ENCODE measurements at regions not wholly inside any gene's neighbourhood (a gene's known extent, or its start where the extent isn't known, plus 50 kb on each side); places are given as distances from the start of the nearest gene placed in this dataset.

GRCh38 chr6:1037430-1038202, 274.3 kb upstream of the FOXQ1 start:
- intact Hi-C loops (cut with micrococcal nuclease), result no loop called here

GRCh38 chr6:1035401-1035800, 276.5 kb upstream of the FOXQ1 start:
- intact Hi-C loops (cut with micrococcal nuclease), result no loop called here

- intact Hi-C loops (cut with micrococcal nuclease), result no loop called here
Observed at GRCh38 chr6:1031720-1032119, 280.2 kb upstream of the FOXQ1 start.

- intact Hi-C loops (cut with micrococcal nuclease), result no loop called here
Observed at GRCh38 chr6:1029141-1029540, 282.8 kb upstream of the FOXQ1 start.

- intact Hi-C loops (cut with micrococcal nuclease), result no loop called here
Observed at GRCh38 chr6:1028723-1029122, 283.2 kb upstream of the FOXQ1 start.

GRCh38 chr6:1027795-1028569, 283.9 kb upstream of the FOXQ1 start:
- intact Hi-C loops (cut with micrococcal nuclease), result no loop called here

- intact Hi-C loops (cut with micrococcal nuclease), result no loop called here
Observed at GRCh38 chr6:1027109-1027794, 284.6 kb upstream of the FOXQ1 start.

- intact Hi-C loops (cut with micrococcal nuclease), result no loop called here
Observed at GRCh38 chr6:1025821-1026220, 286.1 kb upstream of the FOXQ1 start.

- intact Hi-C loops (cut with micrococcal nuclease), result no loop called here
Observed at GRCh38 chr6:1024587-1024986, 287.3 kb upstream of the FOXQ1 start.

GRCh38 chr6:1024161-1024560, 287.7 kb upstream of the FOXQ1 start:
- intact Hi-C loops (cut with micrococcal nuclease), result no loop called here

- intact Hi-C loops (cut with micrococcal nuclease), result no loop called here
Observed at GRCh38 chr6:1023229-1023628, 288.7 kb upstream of the FOXQ1 start.

- intact Hi-C loops (cut with micrococcal nuclease), result no loop called here
Observed at GRCh38 chr6:1022719-1023118, 289.2 kb upstream of the FOXQ1 start.

- intact Hi-C loops (cut with micrococcal nuclease), result no loop called here
Observed at GRCh38 chr6:1020837-1021236, 291.1 kb upstream of the FOXQ1 start.

- intact Hi-C loops (cut with micrococcal nuclease), result no loop called here
Observed at GRCh38 chr6:1020133-1020532, 291.8 kb upstream of the FOXQ1 start.

GRCh38 chr6:1018041-1018440, 293.9 kb upstream of the FOXQ1 start:
- intact Hi-C loops (cut with micrococcal nuclease), result no loop called here

GRCh38 chr6:1016329-1017302, 295.3 kb upstream of the FOXQ1 start:
- intact Hi-C loops (cut with micrococcal nuclease), result no loop called here

- intact Hi-C loops (cut with micrococcal nuclease), result no loop called here
Observed at GRCh38 chr6:1015825-1016224, 296.1 kb upstream of the FOXQ1 start.

- intact Hi-C loops (cut with micrococcal nuclease), result no loop called here
Observed at GRCh38 chr6:1014431-1014807, 297.5 kb upstream of the FOXQ1 start.

- intact Hi-C loops (cut with micrococcal nuclease), result no loop called here
Observed at GRCh38 chr6:1013656-1014430, 298.1 kb upstream of the FOXQ1 start.

- intact Hi-C loops (cut with micrococcal nuclease), result no loop called here
Observed at GRCh38 chr6:1009103-1009502, 302.8 kb upstream of the FOXQ1 start.

All from T-helper 2 cell treated with Interferon-gamma antibody and Interleukin-4, amounts not matched to agents 100 ng/mL and 5 ng/mL, for 36 hours (primary cell).